H1 (cell line): ENCODE measurements at regions not wholly inside any gene's neighbourhood (a gene's known extent, or its start where the extent isn't known, plus 50 kb on each side); places are given as distances from the start of the nearest gene placed in this dataset.

Experiments
- CTCF ChIA-PET: fragments of 300-600 bp; sonication (Branson Sonifier 250); formaldehyde crosslinking; loops from one replicate; lab custom pipeline; 2021; ENCODE audit not compliant: partially characterized antibody; lab: Charles Lee
- POLR2A ChIA-PET: fragments of 300-600 bp; sonication (Branson Sonifier 250); formaldehyde crosslinking; loops from one replicate; lab custom pipeline; 2021; ENCODE audit warnings: inconsistent platforms; ENCODE audit not compliant: partially characterized antibody; lab: Charles Lee
- DNase-seq, 2 experiments: peaks; one replicate each; pipeline versions ENCODE4 v3.0.0 to v3.0.0-alpha.2; 2010 to 2022; ENCODE audit warnings: low spot score in 2 of 2, low read depth in 1 of 2, mixed read lengths in 1 of 2
- FAIRE-seq: peaks from 2 replicates; lab custom pipeline; 2011; peaks lifted over from hg19 to GRCh38; lab: Jason Lieb, UNC
- H2AFZ ChIP-seq: 2 replicates; pipeline ENCODE4 v1.8.1; 2012; ENCODE audit warnings: low read length, inconsistent platforms
- H2AK5ac ChIP-seq: 2 replicates; pipeline ENCODE4 v1.6.1; 2013; ENCODE audit warnings: low read depth, low read length
- H2BK120ac ChIP-seq: replicated peaks from 2 replicates; pipeline ENCODE3; 2013; ENCODE audit warnings: low read depth, low read length, inconsistent platforms
- H2BK12ac ChIP-seq: 2 replicates; pipeline ENCODE4 v1.6.1; 2013; ENCODE audit warnings: low read depth, low read length
- H2BK15ac ChIP-seq: 2 replicates; pipeline ENCODE4 v1.6.1; 2013; ENCODE audit warnings: low read length
- H2BK20ac ChIP-seq: 2 replicates; pipeline ENCODE4 v1.6.1; 2013; ENCODE audit warnings: low read length
- H2BK5ac ChIP-seq: 2 replicates; pipeline ENCODE4 v1.6.1; 2013; ENCODE audit warnings: low read depth, low read length
- H3K14ac ChIP-seq: 2 replicates; pipeline ENCODE4 v1.6.1; 2013; ENCODE audit warnings: inconsistent platforms; ENCODE audit not compliant: insufficient read length
- H3K18ac ChIP-seq: 2 replicates; pipeline ENCODE4 v1.6.1; 2013; ENCODE audit warnings: low read length; ENCODE audit errors: extremely low read depth
- H3K23ac ChIP-seq: 2 replicates; pipeline ENCODE4 v1.6.1; 2013; ENCODE audit warnings: inconsistent platforms; ENCODE audit not compliant: insufficient read length
- H3K23me2 ChIP-seq: 2 replicates; pipeline ENCODE4 v1.6.1; 2013; ENCODE audit warnings: low read depth, low read length
- H3K27ac ChIP-seq: 2 replicates; pipeline ENCODE4 v1.6.1; 2011; ENCODE audit warnings: low read depth, low read length, inconsistent platforms
- H3K27me3 ChIP-seq, 4 experiments: replicated peaks in 1 of 4; 1 replicate in 1 of 4; 2 replicates in 3 of 4; pipeline versions ENCODE4 v1.6.1 to v1.8.1; 2011 to 2013; ENCODE audit warnings: low read length in 3 of 4, mild to moderate bottlenecking in 3 of 4, inconsistent platforms in 2 of 4, mixed read lengths in 2 of 4, moderate library complexity in 1 of 4; ENCODE audit not compliant: control insufficient read depth in 3 of 4, insufficient read depth in 3 of 4; ENCODE audit errors: extremely low read depth in 1 of 4
- H3K36me3 ChIP-seq, 4 experiments: 2 replicates each; pipeline versions ENCODE4 v1.6.1 to v1.8.1; 2011 to 2013; ENCODE audit warnings: mild to moderate bottlenecking in 4 of 4, low read length in 3 of 4, moderate library complexity in 2 of 4, control low read depth in 1 of 4, inconsistent platforms in 1 of 4; ENCODE audit not compliant: insufficient read depth in 4 of 4, control insufficient read depth in 2 of 4
- H3K4ac ChIP-seq: replicated peaks from 2 replicates; pipeline ENCODE3; 2013; ENCODE audit warnings: low read length, low read depth, mixed read lengths, inconsistent platforms; ENCODE audit not compliant: insufficient read length
- H3K4me1 ChIP-seq, 4 experiments: replicated peaks in 1 of 4; 1 replicate in 1 of 4; 2 replicates in 3 of 4; pipeline versions ENCODE4 v1.6.1 to v1.8.1; 2011 to 2013; ENCODE audit warnings: low read length in 3 of 4, inconsistent platforms in 2 of 4, mixed read lengths in 1 of 4; ENCODE audit not compliant: insufficient read depth in 4 of 4, control insufficient read depth in 3 of 4
- H3K4me2 ChIP-seq, 2 experiments: 2 replicates each; pipeline versions ENCODE4 v1.6.1 to v1.8.1; 2011 to 2013; ENCODE audit warnings: low read depth in 2 of 2, low read length in 2 of 2, control low read depth in 1 of 2, inconsistent platforms in 1 of 2, mild to moderate bottlenecking in 1 of 2; ENCODE audit not compliant: insufficient read depth in 1 of 2
- H3K4me3 ChIP-seq, 4 experiments: fragments of 200-600, 300-600 bp in 1 of 4; sonication (generic), shearing (Covaris generic), sonication (Bioruptor Twin) in 1 of 4; 2 replicates each; pipeline versions ENCODE4 v1.5.1 to v1.8.1; 2011 to 2016; ENCODE audit warnings: low read length in 4 of 4, low read depth in 3 of 4, control low read depth in 2 of 4, inconsistent platforms in 2 of 4, mild to moderate bottlenecking in 2 of 4, mixed read lengths in 1 of 4, moderate library complexity in 1 of 4; ENCODE audit not compliant: insufficient read depth in 2 of 4; ENCODE audit errors: extremely low read depth in 1 of 4
- H3K56ac ChIP-seq: replicated peaks from 2 replicates; pipeline ENCODE3; 2013; ENCODE audit warnings: low read depth, mild to moderate bottlenecking, mixed read lengths, low read length, inconsistent platforms; ENCODE audit not compliant: insufficient read length
- H3K79me1 ChIP-seq: 2 replicates; pipeline ENCODE4 v1.6.1; 2013; ENCODE audit warnings: low read depth, low read length, control low read depth
- H3K79me2 ChIP-seq, 2 experiments: 2 replicates each; pipeline versions ENCODE4 v1.6.1 to v1.8.1; 2012 to 2013; ENCODE audit warnings: low read length in 2 of 2, mild to moderate bottlenecking in 2 of 2, inconsistent platforms in 1 of 2; ENCODE audit not compliant: insufficient read depth in 2 of 2, control insufficient read depth in 1 of 2
- H3K9ac ChIP-seq, 4 experiments: replicated peaks in 1 of 4; 1 replicate in 1 of 4; 2 replicates in 3 of 4; pipeline versions ENCODE4 v1.6.1 to v1.8.1; 2011 to 2013; ENCODE audit warnings: low read depth in 3 of 4, low read length in 3 of 4, control low read depth in 2 of 4, mild to moderate bottlenecking in 2 of 4, moderate library complexity in 2 of 4, inconsistent platforms in 1 of 4; ENCODE audit errors: extremely low read depth in 1 of 4
- H3K9me3 ChIP-seq, 2 experiments: 2 replicates each; pipeline versions ENCODE4 v1.6.1 to v1.8.1; 2012 to 2013; ENCODE audit warnings: mild to moderate bottlenecking in 2 of 2, moderate library complexity in 2 of 2, control low read depth in 1 of 2, inconsistent platforms in 1 of 2, low read depth in 1 of 2, low read length in 1 of 2, mixed read lengths in 1 of 2; ENCODE audit not compliant: insufficient read depth in 2 of 2
- H4K20me1 ChIP-seq, 2 experiments: replicated peaks in 1 of 2; 2 replicates each; pipeline versions ENCODE3 to v1.8.1; 2011 to 2013; ENCODE audit warnings: inconsistent platforms in 2 of 2, low read length in 2 of 2, mild to moderate bottlenecking in 1 of 2; ENCODE audit not compliant: insufficient read depth in 2 of 2, control insufficient read depth in 1 of 2
- H4K5ac ChIP-seq: 2 replicates; pipeline ENCODE4 v1.6.1; 2013; ENCODE audit warnings: low read length, low read depth, mixed read lengths, inconsistent platforms; ENCODE audit not compliant: insufficient read length
- H4K8ac ChIP-seq: 2 replicates; pipeline ENCODE4 v1.8.0; 2013; ENCODE audit warnings: mild to moderate bottlenecking, moderate library complexity, low read length, inconsistent platforms; ENCODE audit not compliant: insufficient read depth; ENCODE audit errors: extremely low read depth
- H4K91ac ChIP-seq: replicated peaks from 2 replicates; pipeline ENCODE3; 2013; ENCODE audit warnings: low read length, mixed read lengths, inconsistent platforms; ENCODE audit not compliant: insufficient read length
- BACH1 ChIP-seq: IDR thresholded peaks from 2 replicates; pipeline ENCODE4 v1.6.1; 2012; ENCODE audit warnings: low read length, improper control_type of control experiment
- CHD1 ChIP-seq: IDR thresholded peaks from 2 replicates; pipeline ENCODE4 v1.6.1; 2012; ENCODE audit warnings: low read depth, low read length, improper control_type of control experiment
- ZNF274 ChIP-seq: IDR thresholded peaks from 2 replicates; pipeline ENCODE4 v1.7.0; 2012; ENCODE audit warnings: low read length, borderline replicate concordance; ENCODE audit errors: extremely low read depth
- WGBS, 2 experiments: shearing (Covaris generic) in 1 of 2; methylation state at CpG; one replicate each; pipeline versions ENCODE4 v1.1.6 to v1.1.7; 2013 to 2015; ENCODE audit warnings: low lambda C conversion rate in 2 of 2, mixed read lengths in 2 of 2, inconsistent platforms in 1 of 2, low coverage in 1 of 2, missing lambda C conversion rate in 1 of 2; ENCODE audit not compliant: insufficient replicate concordance in 2 of 2, insufficient coverage in 1 of 2, insufficient read length in 1 of 2; ENCODE audit errors: extremely low coverage in 1 of 2, missing lambda C conversion rate in 1 of 2; 5-methylcytosine and 5-hydroxymethylcytosine counted together

GRCh38 chr2:145161656-145162055, 641.7 kb upstream of the ZEB2 start:
- no peaks in the 10 kb centered on the region for H3K9me3 ChIP-seq
- H3K18ac ChIP-seq = no peak overlapping the region
- peaks cover 0 to 1% (median 0%) of the 10 kb centered on the region in 4 experiments; a peak in 1 of 7 replicates for H3K27me3 ChIP-seq
- ChIA-PET POLR2A (no interaction called here), CTCF (no interaction called here)
- no peaks in the 10 kb centered on the region for H3K79me1 ChIP-seq
- no peak overlapping the region for H2AK5ac ChIP-seq
- no peak overlapping the region for H3K56ac ChIP-seq
- no peak overlapping the region for H2BK12ac ChIP-seq
- DNase-seq = no peak
- H3K23me2 ChIP-seq = no peaks in the 10 kb centered on the region
- no peak overlapping the region for H2BK120ac ChIP-seq
- H3K9ac ChIP-seq = no peak overlapping the region
- H3K23ac ChIP-seq = no peak overlapping the region
- H4K20me1 ChIP-seq = no peaks in the 10 kb centered on the region
- no peak overlapping the region for H2AFZ ChIP-seq
- no peak overlapping the region for H2BK20ac ChIP-seq
- H3K36me3 ChIP-seq = no peaks in the 10 kb centered on the region
- H2BK5ac ChIP-seq = no peak overlapping the region
- H3K4ac ChIP-seq = no peak overlapping the region
- no peak overlapping the region for H3K4me2 ChIP-seq
- no peak overlapping the region for H3K14ac ChIP-seq
- no peak for FAIRE-seq
- H2BK15ac ChIP-seq = no peak overlapping the region
- WGBS, 2 experiments = 91% methylated on average over 2 of the region's 2 CpGs; no CpG with 5 or more reads in 1 of the 2 experiments
- H3K27ac ChIP-seq = no peak overlapping the region
- no peak overlapping the region for H4K5ac ChIP-seq
- H4K91ac ChIP-seq = no peak overlapping the region
- H3K4me1 ChIP-seq = no peaks in the 10 kb centered on the region
- no peak overlapping the region for H4K8ac ChIP-seq
- H3K4me3 ChIP-seq = no peak overlapping the region
- no peaks in the 10 kb centered on the region for H3K79me2 ChIP-seq
- TF ChIP-seq CHD1 (no peak), ZNF274 (no peak), BACH1 (no peak)
